ENCODE measurements at regions not wholly inside any gene's neighbourhood (a gene's known extent, or its start where the extent isn't known, plus 50 kb on each side); places are given as distances from the start of the nearest gene placed in this dataset.
"Not testable (repeated sequence)": the region's sequence is repeated elsewhere in the genome, so short reads cannot be mapped to it uniquely, and the experiment has no call there.

GRCh38 chr21:35273333-35273732, 224.2 kb upstream of the RUNX1 start:
- no peak for DNase-seq (ENCODE audit: low read depth in 2 of 2)

GRCh38 chr21:35271344-35272118, 222.4 kb upstream of the RUNX1 start:
- not testable (repeated sequence) for DNase-seq (ENCODE audit: low read depth in 2 of 2)

DNA sequence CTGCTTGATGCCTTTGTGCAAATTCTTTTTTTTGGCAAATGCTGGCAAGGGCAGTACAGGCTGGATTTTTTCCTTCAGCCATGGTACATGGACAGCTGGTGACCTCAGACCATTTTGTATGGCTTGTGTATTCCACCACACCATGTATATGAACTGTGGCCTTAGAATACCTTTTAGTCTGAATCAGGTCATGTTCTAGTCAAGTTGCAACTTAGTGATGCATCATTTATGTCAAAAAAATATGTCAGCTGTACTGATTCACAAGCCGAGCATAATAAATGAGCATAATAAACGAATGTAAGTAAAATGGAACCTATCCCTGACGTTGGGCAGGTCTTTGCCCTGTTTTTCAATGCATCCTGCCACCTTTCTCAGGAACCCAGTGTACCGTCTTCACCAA, 219.7 kb upstream of the RUNX1 start:
- no peak for DNase-seq (ENCODE audit: low read depth in 2 of 2)

DNA sequence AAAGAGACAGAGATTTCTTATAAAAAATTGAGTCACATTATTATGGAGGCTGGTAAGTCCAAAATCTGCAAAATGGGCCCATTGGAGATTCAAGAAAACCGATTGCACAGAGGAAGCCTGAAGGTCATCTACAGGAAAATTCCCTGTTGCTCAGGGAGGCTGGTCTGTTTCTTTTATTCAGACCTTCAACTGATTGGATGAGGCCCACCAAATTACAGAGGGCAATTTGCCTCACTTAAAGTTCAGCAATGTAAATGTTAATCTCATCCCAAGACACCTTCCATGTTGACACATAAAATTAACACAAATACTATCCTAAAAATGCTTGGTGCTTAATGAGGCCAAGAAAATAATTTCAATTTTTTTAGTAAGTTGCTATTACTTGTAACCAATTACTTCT, 219.2 kb upstream of the RUNX1 start:
- DNase-seq (ENCODE audit: low read depth in 2 of 2): no peak

GRCh38 chr21:35266546-35266945, 217.4 kb upstream of the RUNX1 start:
- no peak for DNase-seq (ENCODE audit: low read depth in 2 of 2)

DNA sequence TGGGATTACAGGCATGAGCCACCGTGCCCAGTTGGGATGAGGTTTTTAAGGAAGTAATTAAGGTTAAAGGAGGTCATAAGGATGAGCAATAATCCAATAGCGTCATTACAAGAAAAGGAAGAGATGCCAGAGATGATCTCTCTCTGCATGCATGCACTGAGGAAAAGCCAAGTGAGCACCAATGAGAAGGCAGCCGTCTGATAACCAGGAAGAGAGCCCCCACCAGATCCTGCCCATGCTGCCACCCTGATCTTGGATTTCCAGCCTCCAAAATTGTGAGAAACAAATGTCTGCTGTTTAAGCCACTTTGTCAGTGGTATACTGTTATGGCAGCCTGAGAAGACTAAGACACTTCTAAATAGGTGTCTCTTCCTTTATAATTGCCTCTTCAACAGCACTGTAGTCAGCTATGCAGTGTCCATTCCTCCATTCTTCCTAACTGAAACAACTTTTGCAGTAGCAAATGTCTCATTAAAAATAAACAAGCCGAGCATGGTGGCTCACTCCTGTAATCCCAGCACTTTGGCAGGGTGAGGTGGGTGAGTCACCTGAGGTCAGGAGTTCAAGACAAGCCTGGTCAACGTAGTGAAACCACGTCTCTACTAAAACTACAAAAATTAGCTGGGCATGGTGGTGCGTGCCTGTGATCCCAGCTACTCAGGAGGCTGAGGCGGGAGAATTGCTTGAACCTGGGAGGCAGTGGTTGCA, 216.2 kb upstream of the RUNX1 start:
- DNase-seq (ENCODE audit: low read depth in 2 of 2): peak in 1 of 2 donors; percentile 9

- DNase-seq (ENCODE audit: low read depth in 2 of 2): no peak
These were observed 210.4 kb upstream of the RUNX1 start for GRCh38 chr21:35259457-35259856.

DNA sequence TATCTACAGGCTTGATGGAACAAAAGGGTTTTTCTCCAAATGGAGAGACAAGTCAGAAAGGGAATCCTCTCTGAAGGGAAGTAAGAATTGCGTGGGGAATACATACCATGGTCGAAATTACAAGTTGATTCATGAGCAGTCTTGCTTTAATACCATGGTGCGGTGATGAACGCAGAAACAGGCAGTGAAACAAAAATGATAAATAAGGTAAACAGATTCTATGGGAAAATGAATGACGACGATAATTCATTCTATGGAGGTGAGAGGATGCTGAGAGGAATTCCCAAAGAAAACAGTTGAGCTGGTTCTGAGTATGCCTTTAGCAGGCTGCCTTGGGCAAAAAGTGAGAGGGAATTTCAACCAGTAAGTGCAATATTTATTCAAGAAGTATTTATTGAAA, 209.4 kb upstream of the RUNX1 start:
- DNase-seq (ENCODE audit: low read depth in 2 of 2): no peak

DNA sequence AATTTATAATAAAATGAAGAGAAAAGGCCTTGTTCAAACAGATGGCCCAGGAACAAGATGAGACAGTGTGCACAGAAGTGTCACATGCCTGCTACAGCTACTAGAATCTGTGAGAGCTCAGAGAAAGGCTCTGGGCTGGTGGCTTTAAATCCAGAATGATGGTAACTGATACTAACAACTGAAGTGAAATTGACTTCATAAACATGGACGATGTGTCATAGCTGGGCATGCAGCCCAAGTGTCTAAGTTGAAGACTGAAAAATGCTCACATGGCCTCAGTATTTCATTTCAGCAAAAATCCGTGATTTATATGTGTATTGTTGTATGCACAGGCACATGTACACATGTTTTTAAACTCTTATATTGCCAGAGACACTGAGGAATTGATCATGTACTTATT, 208.3 kb upstream of the RUNX1 start:
- DNase-seq (ENCODE audit: low read depth in 2 of 2): peak in 1 of 2 donors; percentile 95

- DNase-seq (ENCODE audit: low read depth in 2 of 2): peak; percentile 16 to 97
These were observed 207.4 kb upstream of the RUNX1 start for GRCh38 chr21:35256468-35256988.

- DNase-seq (ENCODE audit: low read depth in 2 of 2): no peak
These were observed 205.7 kb upstream of the RUNX1 start for GRCh38 chr21:35254765-35255138.

DNA sequence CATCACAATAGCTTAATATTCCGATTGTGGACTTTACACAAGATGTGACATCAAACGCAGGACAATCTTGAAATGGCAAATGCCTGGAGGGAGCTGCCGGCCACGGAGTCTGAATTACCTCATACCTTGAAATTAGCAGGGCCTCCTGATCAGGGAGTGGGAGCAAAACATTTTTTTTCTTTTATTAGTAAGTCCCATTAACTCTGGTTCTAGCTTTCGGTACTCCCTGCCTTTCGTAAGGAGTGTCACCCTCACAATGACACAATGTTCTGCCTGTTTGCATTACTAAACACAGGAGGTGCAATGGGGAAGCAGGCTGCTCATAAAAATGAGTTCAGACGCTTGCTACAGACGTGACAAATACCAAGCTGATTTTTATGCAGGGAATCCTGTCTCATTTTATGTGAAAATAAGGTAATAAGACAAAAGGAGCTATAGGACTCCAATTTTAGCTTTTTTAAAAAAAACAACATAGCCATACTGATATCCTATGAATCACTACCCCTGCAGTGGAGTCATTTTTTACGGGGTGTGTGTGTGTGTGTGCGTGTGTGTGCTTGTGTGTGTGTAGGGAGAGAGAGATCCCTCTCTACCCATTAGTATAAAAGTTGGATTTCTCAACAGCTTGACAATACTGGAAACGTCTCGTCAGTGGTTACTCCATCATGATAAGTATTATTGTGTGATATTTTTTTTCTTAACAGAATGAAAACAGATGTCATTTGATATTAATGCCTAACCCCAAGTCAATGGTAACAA, 205.1 kb upstream of the RUNX1 start:
- DNase-seq (ENCODE audit: low read depth in 2 of 2): no peak

DNA sequence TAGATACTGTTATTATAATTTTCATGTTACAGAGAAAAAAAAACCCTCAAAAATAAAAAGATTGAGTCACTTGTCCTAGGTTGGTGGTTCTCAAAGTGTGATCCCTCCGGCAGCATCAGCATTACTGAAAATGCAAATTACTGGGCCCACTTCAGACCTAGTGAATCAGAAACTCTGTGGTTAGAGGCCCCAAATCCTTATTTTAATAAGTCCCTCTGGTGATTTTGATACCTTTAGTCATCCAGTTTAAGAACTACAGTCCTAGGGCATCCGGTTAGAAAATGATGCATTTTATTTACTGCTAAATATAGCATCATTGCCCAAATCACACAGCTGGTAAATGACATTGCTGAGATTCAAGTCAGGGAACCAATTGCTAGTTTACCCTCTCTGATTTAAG, 203.7 kb upstream of the RUNX1 start:
- DNase-seq (ENCODE audit: low read depth in 2 of 2): no peak

- no peak for DNase-seq (ENCODE audit: low read depth in 2 of 2)
These were observed 200.5 kb upstream of the RUNX1 start for GRCh38 chr21:35249636-35250035.

DNA sequence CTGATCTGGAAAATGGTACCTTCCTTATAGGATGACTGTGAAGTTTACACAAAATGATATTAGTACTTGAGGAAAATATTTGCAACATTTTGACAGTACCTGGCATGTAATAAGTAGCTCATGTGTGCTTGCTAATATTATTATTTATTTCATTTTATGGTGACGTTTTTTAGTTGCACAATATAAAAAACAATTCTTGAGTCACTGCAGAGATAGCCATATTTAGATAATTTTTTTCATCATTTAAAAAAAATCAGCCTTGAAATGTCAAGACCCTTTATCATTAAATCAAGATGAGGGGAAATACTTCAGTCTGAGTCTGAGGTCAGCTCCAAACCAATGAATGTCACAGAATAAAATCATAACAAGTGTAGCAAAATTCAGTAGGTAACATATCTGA, 196.8 kb upstream of the RUNX1 start:
- no peak for DNase-seq (ENCODE audit: low read depth in 2 of 2)

DNA sequence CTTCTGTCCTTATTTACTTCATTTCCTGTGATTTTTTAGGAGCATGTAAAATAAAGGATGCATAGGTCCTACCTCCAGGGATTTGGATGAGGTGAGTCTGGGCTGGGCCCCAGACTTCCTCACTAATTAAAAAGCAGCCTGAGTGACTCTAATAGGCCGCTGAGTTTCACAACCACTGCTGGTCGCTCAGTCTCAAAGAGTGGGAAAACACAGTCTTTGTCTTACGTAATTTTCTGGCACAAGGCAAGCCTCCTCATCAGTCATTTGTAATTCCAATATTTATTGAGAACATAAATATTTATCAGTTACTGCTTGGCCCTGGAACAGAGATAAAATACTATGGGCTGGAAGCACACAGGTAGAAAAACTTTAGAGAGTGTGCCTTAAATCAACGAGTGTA, 195.4 kb upstream of the RUNX1 start:
- DNase-seq (ENCODE audit: low read depth in 2 of 2): no peak

DNA sequence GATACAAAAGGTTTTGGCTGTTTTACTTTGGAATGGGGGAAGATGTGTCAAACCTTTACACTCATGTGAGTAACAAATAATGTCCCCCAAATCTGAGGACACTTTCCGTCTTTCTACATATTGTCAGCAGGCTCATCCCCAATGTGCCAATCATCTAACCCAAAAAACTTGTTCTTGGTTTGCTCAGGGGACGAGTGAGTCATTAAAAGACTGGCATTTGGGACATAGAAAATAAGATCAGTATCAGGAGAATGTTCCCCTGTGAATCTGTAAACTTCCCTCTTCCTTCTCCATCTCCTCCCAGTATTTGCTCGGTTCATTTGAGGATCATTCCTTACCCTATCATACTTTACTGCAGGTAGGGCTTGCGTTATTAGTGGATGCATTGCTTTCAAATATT, 194.1 kb upstream of the RUNX1 start:
- DNase-seq (ENCODE audit: low read depth in 2 of 2): no peak

- DNase-seq (ENCODE audit: low read depth in 2 of 2): peak in 1 of 2 donors; percentile 5
These were observed 190.7 kb upstream of the RUNX1 start for GRCh38 chr21:35239811-35240219.

DNA sequence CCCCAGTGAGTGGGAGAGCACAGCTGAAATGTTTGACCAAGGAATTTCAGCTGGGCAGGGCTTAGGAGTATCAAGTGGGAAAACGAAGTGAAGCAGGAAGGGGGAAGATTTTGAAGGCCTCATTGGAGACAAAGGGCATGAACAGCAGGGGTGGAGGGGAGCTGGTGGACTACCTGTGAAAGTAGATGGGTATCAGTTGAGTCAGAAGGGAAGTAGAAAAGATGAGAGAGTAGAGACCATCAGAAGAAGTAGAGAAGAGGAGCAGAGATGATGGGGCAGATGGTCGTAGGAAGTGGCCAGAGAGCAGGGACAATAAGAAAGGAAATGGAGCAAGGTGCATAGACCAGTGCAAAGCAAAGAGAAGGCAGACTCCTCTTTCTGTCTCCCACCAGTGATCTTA, 189.0 kb upstream of the RUNX1 start:
- DNase-seq (ENCODE audit: low read depth in 2 of 2): no peak

DNA sequence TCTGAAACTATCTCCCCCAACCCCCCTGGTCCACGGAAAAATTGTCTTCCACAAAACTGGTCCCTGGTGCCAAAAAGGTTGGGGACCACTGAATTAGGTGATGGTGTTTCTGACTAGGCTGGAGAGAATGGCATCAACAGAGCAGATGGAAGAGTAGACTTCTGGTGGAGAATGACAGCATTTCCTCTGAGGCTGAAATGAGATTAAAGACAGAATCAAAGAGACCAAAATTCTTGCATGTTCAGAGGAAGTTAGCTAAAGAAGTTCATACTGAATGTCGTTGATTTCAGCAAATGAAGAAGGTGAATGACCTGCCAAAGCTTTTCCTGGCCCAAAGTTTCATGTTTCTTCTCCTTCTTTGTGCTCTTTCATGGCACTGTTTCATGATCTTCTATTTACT, 188.2 kb upstream of the RUNX1 start:
- no peak for DNase-seq (ENCODE audit: low read depth in 2 of 2)

GRCh38 chr21:35236090-35236489, 187.0 kb upstream of the RUNX1 start:
- no peak for DNase-seq (ENCODE audit: low read depth in 2 of 2)

GRCh38 chr21:35234725-35235124, 185.6 kb upstream of the RUNX1 start:
- no peak for DNase-seq (ENCODE audit: low read depth in 2 of 2)
